AG09319 (cell line): ENCODE measurements at regions not wholly inside any gene's neighbourhood (a gene's known extent, or its start where the extent isn't known, plus 50 kb on each side); places are given as distances from the start of the nearest gene placed in this dataset.
"Not testable (repeated sequence)": the region's sequence is repeated elsewhere in the genome, so short reads cannot be mapped to it uniquely, and the experiment has no call there.

Experiments
- DNase-seq: peaks from one replicate; pipeline ENCODE4 v3.0.0-alpha.2; 2010; ENCODE audit warnings: low read depth; ENCODE audit errors: extremely low read depth
- TF ChIP-seq, protein P1 (sequence below): IDR thresholded peaks from 2 replicates; pipeline ENCODE4 v1.5.1; 2011; ENCODE audit warnings: low read depth, mild to moderate bottlenecking, inconsistent platforms, low read length, moderate library complexity

DNA sequence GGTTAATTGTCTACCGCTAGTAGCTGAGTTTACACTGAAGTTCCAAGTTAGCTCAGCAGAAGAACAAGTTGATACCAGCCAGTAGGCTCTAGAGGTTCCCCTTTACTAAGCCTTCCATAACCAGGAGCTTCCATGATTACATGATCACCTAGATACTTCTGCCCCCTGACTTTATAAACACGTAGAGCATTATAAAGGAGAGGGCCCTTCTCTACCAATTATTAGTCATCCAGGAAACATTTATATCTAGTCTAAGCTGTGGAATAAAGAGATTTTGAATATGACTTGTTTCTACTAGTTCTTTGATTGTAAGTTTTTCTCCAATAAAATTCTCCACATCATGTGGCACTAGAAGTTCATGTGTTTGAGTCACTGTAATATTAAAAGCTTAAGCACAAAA lies 818.1 kb upstream of the PCDH10 start:
- TF ChIP-seq, protein P1, sequence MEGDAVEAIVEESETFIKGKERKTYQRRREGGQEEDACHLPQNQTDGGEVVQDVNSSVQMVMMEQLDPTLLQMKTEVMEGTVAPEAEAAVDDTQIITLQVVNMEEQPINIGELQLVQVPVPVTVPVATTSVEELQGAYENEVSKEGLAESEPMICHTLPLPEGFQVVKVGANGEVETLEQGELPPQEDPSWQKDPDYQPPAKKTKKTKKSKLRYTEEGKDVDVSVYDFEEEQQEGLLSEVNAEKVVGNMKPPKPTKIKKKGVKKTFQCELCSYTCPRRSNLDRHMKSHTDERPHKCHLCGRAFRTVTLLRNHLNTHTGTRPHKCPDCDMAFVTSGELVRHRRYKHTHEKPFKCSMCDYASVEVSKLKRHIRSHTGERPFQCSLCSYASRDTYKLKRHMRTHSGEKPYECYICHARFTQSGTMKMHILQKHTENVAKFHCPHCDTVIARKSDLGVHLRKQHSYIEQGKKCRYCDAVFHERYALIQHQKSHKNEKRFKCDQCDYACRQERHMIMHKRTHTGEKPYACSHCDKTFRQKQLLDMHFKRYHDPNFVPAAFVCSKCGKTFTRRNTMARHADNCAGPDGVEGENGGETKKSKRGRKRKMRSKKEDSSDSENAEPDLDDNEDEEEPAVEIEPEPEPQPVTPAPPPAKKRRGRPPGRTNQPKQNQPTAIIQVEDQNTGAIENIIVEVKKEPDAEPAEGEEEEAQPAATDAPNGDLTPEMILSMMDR, result no peak
- no peak for DNase-seq

DNA sequence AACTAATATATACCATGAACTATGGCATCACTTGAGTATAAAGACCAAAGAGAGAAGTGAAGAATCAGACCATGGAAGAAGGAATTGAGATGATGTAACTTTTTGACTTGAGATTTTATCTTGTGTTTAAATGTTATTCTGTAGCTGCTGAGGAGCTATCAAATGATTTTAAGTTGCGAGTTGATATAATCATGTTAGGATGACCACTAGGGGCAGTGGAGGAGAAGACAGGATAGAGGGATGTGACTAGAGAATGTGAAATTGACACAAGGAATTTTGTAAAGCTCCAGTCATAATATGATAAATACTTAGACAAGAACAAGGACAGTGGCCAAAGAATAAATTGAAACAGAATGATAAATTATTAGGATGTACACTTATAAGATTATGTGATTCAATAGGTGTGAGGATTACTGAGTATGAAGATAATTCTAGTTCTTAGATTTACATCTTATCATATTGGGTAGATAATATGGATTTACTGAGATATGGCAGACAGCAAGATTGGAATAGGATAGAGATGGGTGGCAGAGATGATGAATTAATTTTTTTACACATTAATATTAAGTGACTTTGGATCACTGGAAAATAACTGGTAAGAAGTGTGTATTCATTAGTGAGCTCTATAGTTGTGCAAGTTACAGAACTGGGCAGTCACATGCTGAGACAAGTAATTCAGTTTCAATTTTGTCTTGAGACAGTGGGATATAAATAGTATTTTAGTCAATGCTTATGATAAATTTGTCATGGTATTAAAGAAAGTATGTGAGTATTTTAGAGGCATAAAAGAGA lies 816.0 kb upstream of the PCDH10 start:
- DNase-seq, result no peak
- TF ChIP-seq, protein P1, result no peak

DNA sequence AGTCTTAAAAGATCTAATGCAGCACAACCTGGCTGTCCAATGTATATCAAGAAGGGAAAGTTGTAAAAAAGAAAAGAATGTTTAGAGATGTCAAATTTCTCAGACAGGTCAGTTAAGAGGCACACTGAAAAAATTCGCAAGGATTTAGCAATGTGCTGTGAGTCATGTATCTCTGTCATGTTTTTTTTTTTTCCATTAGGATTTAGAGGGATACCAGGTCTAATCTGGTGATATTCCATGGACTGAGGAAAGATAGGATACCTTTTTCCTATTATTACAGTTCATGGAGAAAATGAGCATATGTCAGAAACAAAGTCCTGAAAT lies 815.4 kb upstream of the PCDH10 start:
- TF ChIP-seq, protein P1, result no peak
- DNase-seq, result no peak

DNA sequence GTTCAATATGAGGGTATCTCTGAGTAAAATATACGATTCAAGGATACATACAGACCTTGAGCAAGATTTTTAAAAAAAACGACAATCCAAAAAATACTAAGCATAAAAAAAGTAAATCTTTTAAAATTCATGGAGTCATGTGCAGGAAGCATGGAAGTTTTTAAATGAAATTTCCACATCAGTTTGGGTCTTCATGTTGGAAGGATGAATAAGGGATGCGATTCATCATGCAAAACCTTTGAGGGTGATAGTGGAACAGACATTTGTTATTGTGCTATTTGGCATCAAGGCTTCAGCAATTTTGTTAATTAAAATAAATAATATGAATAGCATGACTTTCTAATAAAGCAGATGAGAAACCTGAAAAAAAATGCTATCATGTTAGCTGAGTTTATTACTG lies 815.0 kb upstream of the PCDH10 start:
- DNase-seq, result no peak
- TF ChIP-seq, protein P1, result no peak

DNA sequence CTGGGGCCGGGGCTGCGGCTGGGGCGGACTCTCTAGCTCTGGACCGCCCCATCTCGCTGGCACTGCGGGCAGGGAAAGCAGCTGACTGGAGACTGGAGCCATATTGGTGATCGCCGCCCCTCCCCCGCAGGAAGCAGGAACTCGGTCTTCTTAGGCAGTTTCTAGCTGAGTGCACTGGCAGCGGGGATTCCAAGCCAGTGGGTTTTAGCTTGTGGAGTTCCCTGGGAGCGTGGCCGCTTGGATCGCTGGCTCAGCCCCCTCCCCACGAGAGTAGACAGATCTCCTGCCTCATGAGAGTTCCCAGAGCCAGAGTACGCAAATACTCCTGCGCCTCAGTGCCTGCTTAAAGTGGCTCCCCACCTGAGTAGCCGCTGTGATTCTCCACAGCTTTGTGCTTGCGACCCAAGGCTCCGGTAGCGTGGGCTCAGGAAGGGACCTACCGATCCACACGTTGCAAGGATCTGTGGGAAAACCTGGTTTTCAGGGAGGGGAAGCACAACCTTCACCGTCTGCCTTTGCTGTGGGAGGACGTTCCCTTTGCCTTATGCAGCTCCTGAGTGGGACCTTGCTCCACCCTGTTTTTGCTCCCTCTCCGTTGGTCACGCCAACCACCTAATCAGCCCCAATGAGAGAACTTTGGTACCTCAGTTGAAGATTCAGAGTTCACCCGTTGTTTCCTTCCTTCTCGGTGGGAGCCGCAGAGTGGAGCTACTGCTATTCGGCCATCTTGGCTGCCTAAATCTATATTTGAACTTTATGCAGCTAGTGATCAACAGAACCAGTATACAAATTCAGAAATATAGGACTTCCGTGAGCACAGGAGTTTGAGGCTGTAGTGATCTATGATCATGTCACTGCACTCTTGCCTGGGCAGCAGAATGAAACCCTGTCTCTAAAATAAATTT lies 803.9 kb upstream of the PCDH10 start:
- no peak for DNase-seq

DNA sequence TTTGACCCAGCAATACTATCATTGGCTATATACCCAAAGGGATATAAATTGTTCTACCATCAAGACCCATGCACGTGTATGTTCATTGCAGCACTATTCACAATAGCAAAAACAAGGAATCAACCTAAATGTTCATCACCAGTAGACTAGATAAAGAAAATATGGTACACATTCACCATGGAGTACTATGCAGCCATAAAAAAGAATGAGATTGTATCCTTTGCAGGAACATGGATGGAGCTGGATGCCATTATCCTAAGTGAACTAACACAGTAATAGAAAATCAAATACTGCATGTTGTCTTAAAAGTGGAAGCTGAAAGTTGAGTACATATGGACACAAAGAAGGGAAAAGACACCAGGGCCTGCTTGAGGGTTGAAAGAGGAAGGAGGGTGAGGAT lies 803.1 kb upstream of the PCDH10 start:
- no peak for DNase-seq

More for the DNA sequence above, 803.9 kb upstream of the PCDH10 start:
- TF ChIP-seq, protein P1, result no peak

DNA sequence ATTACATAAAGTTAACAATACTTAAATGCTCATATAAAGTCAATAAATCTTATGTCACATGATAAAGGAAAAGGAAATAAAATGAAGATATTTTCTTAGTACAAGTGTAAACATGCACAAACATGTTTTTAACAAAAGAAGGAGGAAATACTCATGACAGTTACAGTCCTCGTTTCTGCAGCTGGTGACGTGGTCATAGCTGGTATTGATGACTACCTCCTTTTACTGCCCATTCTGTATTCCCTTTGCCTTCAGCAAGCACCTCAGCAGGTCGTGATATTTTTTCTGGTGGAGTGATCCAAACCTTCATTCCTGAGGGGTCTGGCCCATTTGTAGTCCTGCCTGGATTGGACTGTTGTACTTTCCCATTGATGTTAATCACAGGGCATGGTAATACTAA lies 797.5 kb upstream of the PCDH10 start:
- DNase-seq, result not testable (repeated sequence)

More for the DNA sequence above, 803.1 kb upstream of the PCDH10 start:
- TF ChIP-seq, protein P1, result no peak
